GM12878 (cell line): ENCODE measurements at regions not wholly inside any gene's neighbourhood (a gene's known extent, or its start where the extent isn't known, plus 50 kb on each side); places are given as distances from the start of the nearest gene placed in this dataset.
A peak's percentile ranks its signal among the peaks of the same experiment; 100 is the strongest.
"Not testable (repeated sequence)": the region's sequence is repeated elsewhere in the genome, so short reads cannot be mapped to it uniquely, and the experiment has no call there.

Experiments used
- ATAC-seq: fragments of 200-7000 bp; cut with Tn5 transposase; 3 replicates; pipeline ENCODE4 v1.9.1; 2020; ENCODE audit warnings: mild to moderate bottlenecking, moderate library complexity
- BruUV-seq: library from RNA; stranded (reverse); fragments of 400-500 nt; replicated peaks from 2 replicates; lab custom pipeline; 2021; lab: Mats Ljungman, UMichigan
- CTCF ChIA-PET: fragments of 300-600 bp; sonication (Branson Sonifier 250); formaldehyde crosslinking; extraction: SDS; loops from one replicate; lab custom pipeline; 2021; ENCODE audit warnings: inconsistent platforms; lab: Yijun Ruan, JAX
- POLR2A ChIA-PET: fragments of 350-600 bp; formaldehyde crosslinking; extraction: SDS; loops from one replicate; lab custom pipeline; 2021; ENCODE audit warnings: inconsistent platforms; lab: Charles Lee
- RAD21 ChIA-PET: fragments of 300-600 bp; sonication (Branson Sonifier 250); formaldehyde crosslinking; loops from one replicate; lab custom pipeline; 2023; ENCODE audit warnings: antibody characterized with exemption; ENCODE audit not compliant: unreplicated experiment; lab: Charles Lee
- SMC1A ChIA-PET: fragments of 300-600 bp; sonication (Branson Sonifier 250); formaldehyde crosslinking; loops from one replicate; lab custom pipeline; 2023; ENCODE audit not compliant: unreplicated experiment, uncharacterized antibody; lab: Charles Lee
- DNase-seq: peaks from one replicate; pipeline ENCODE4 v3.0.0-alpha.2; 2011; ENCODE audit warnings: low read depth, low spot score
- FAIRE-seq: peaks from 3 replicates; lab custom pipeline; 2011; peaks lifted over from hg19 to GRCh38; lab: Jason Lieb, UNC
- H2AFZ ChIP-seq: 2 replicates; pipeline ENCODE4 v1.6.0; 2011; ENCODE audit warnings: low read depth, low read length, control low read depth; ENCODE audit not compliant: control insufficient read depth
- H3K27ac ChIP-seq: 2 replicates; pipeline ENCODE4 v1.5.1; 2011; ENCODE audit warnings: control low read depth; ENCODE audit not compliant: control insufficient read depth, insufficient read depth
- H3K27me3 ChIP-seq, 2 experiments: replicated peaks in 1 of 2; 2 replicates each; pipeline versions ENCODE4 v1.6.0 to v1.6.1; 2011; ENCODE audit warnings: low read length in 1 of 2; ENCODE audit not compliant: control insufficient read depth in 2 of 2, insufficient read depth in 2 of 2
- H3K36me3 ChIP-seq, 2 experiments: 2 replicates each; pipeline ENCODE4 v1.5.1; 2011; ENCODE audit warnings: low read length in 1 of 2; ENCODE audit not compliant: control insufficient read depth in 2 of 2, insufficient read depth in 2 of 2
- H3K4me1 ChIP-seq: 2 replicates; pipeline ENCODE4 v1.6.1; 2011; ENCODE audit warnings: mild to moderate bottlenecking, low read length, moderate library complexity, mixed read lengths; ENCODE audit not compliant: control insufficient read depth, insufficient read depth
- H3K4me2 ChIP-seq: 2 replicates; pipeline ENCODE4 v1.6.0; 2011; ENCODE audit warnings: control low read depth; ENCODE audit not compliant: control insufficient read depth, insufficient read depth
- H3K4me3 ChIP-seq: fragments of 200-600 bp; sonication (generic); 2 replicates; pipeline ENCODE4 v1.5.1; 2016
- H3K79me2 ChIP-seq: 2 replicates; pipeline ENCODE4 v1.6.0; 2011; ENCODE audit warnings: low read length; ENCODE audit not compliant: control insufficient read depth, insufficient read depth
- H3K9ac ChIP-seq: 2 replicates; pipeline ENCODE4 v1.8.0; 2011; ENCODE audit warnings: low read length, control low read depth, mixed read lengths; ENCODE audit not compliant: control insufficient read depth, insufficient read depth
- H3K9me3 ChIP-seq: replicated peaks from 3 replicates; pipeline ENCODE4 v1.5.1; 2011; ENCODE audit warnings: mild to moderate bottlenecking, low read length; ENCODE audit not compliant: control insufficient read depth, insufficient read depth
- H4K20me1 ChIP-seq: 2 replicates; pipeline ENCODE4 v1.6.0; 2011; ENCODE audit not compliant: control insufficient read depth, insufficient read depth
- WGBS: methylation state at CpG from one replicate; pipeline ENCODE4 v1.1.6; 2016; ENCODE audit warnings: low lambda C conversion rate; ENCODE audit not compliant: insufficient replicate concordance, insufficient coverage; ENCODE audit errors: missing lambda C conversion rate; 5-methylcytosine and 5-hydroxymethylcytosine counted together
- in situ Hi-C: fragments of 300-500 bp; cut with MboI; formaldehyde crosslinking; loops from 9 replicates; pipeline ENCODE4 v1.14.3; 2018; ENCODE audit warnings: mixed read lengths
- intact Hi-C: fragments of 100-400 bp; cut with micrococcal nuclease; formaldehyde crosslinking; loops from one replicate; pipeline ENCODE4 v1.14.2; 2022; ENCODE audit not compliant: unreplicated experiment

GRCh38 chr1:145504834-145505413 lies 79.5 kb upstream of the NBPF20 start:
- H3K27ac ChIP-seq, H3K27me3 ChIP-seq, H3K4me1 ChIP-seq, POLR2A ChIA-PET, H3K36me3 ChIP-seq, RAD21 ChIA-PET, in situ Hi-C loops, FAIRE-seq, H2AFZ ChIP-seq, intact Hi-C loops, H3K9me3 ChIP-seq, CTCF ChIA-PET, H3K9ac ChIP-seq, H4K20me1 ChIP-seq, H3K79me2 ChIP-seq, SMC1A ChIA-PET, H3K4me2 ChIP-seq, DNase-seq, BruUV-seq, H3K4me3 ChIP-seq: not testable (repeated sequence)
- ATAC-seq = peak; percentile 39
- no CpG with 5 or more reads among the region's 17 CpGs for WGBS

- POLR2A ChIA-PET, RAD21 ChIA-PET, intact Hi-C loops: not testable (repeated sequence)
Observed at GRCh38 chr1:145504310-145504709, 78.9 kb upstream of the NBPF20 start.

GRCh38 chr1:145500251-145500650 lies 74.8 kb upstream of the NBPF20 start:
- in situ Hi-C loops = not testable (repeated sequence)

More at GRCh38 chr1:145504310-145504709, 78.9 kb upstream of the NBPF20 start:
- DNase-seq, H3K4me3 ChIP-seq, SMC1A ChIA-PET, in situ Hi-C loops, FAIRE-seq, CTCF ChIA-PET, H3K4me2 ChIP-seq, BruUV-seq, H3K9ac ChIP-seq, H3K9me3 ChIP-seq, H3K27ac ChIP-seq, ATAC-seq, H3K4me1 ChIP-seq, H3K79me2 ChIP-seq, H3K36me3 ChIP-seq, H4K20me1 ChIP-seq, H2AFZ ChIP-seq, H3K27me3 ChIP-seq: not testable (repeated sequence)
- no CpG with 5 or more reads among the region's 2 CpGs for WGBS

GRCh38 chr1:145495077-145495871 lies 69.9 kb upstream of the NBPF20 start:
- POLR2A ChIA-PET = not testable (repeated sequence)
- 0 out of 3 replicates have a peak, but pooled peaks have one; percentile 40 for ATAC-seq
- 20% methylated on average over 2 of the region's 7 CpGs for WGBS

More at GRCh38 chr1:145500251-145500650, 74.8 kb upstream of the NBPF20 start:
- H3K27me3 ChIP-seq, H3K36me3 ChIP-seq, CTCF ChIA-PET, intact Hi-C loops, RAD21 ChIA-PET, H3K9me3 ChIP-seq, H3K79me2 ChIP-seq, POLR2A ChIA-PET, H2AFZ ChIP-seq, H3K4me2 ChIP-seq, H3K27ac ChIP-seq, SMC1A ChIA-PET, H3K4me3 ChIP-seq, H4K20me1 ChIP-seq, H3K9ac ChIP-seq, H3K4me1 ChIP-seq, FAIRE-seq, BruUV-seq, DNase-seq: not testable (repeated sequence)
- peak; percentile 67 for ATAC-seq
- WGBS = no CpG with 5 or more reads among the region's 5 CpGs

More at GRCh38 chr1:145495077-145495871, 69.9 kb upstream of the NBPF20 start:
- DNase-seq, H2AFZ ChIP-seq, CTCF ChIA-PET, intact Hi-C loops, H4K20me1 ChIP-seq, H3K9me3 ChIP-seq, H3K4me3 ChIP-seq, H3K79me2 ChIP-seq, H3K27me3 ChIP-seq, BruUV-seq, H3K27ac ChIP-seq, RAD21 ChIA-PET, H3K4me2 ChIP-seq, H3K36me3 ChIP-seq, H3K4me1 ChIP-seq, H3K9ac ChIP-seq, in situ Hi-C loops, SMC1A ChIA-PET, FAIRE-seq: not testable (repeated sequence)
